ENCODE measurements at regions not wholly inside any gene's neighbourhood (a gene's known extent, or its start where the extent isn't known, plus 50 kb on each side); places are given as distances from the start of the nearest gene placed in this dataset.
"Not testable (repeated sequence)": the region's sequence is repeated elsewhere in the genome, so short reads cannot be mapped to it uniquely, and the experiment has no call there.

- POLR2A ChIA-PET = no interaction called here
- no peaks in the 10 kb centered on the region for H3K9me3 ChIP-seq (ENCODE audit: control insufficient read depth in 2 of 3, low read length in 3 of 3)
- H3K27me3 Mint-ChIP-seq = peaks cover 0 to 4% (median 0%) of the 10 kb centered on the region in 5 donors
- no peak overlapping the region for H3K27ac Mint-ChIP-seq
- no peak overlapping the region for H3K4me3 ChIP-seq (ENCODE audit: low read length)
- H3K36me3 Mint-ChIP-seq = peaks cover 0 to 40% (median 0%) of the 10 kb centered on the region in 5 donors
- DNase-seq (no peak), ATAC-seq (no peak)
- H3K4me1 ChIP-seq (ENCODE audit: control insufficient read depth in 2 of 2, insufficient read depth in 2 of 2, low read length in 2 of 2) = no peaks in the 10 kb centered on the region
- H3K27me3 ChIP-seq (ENCODE audit: control insufficient read depth in 2 of 2, insufficient read depth in 2 of 2, low read length in 2 of 2) = no peaks in the 10 kb centered on the region
- intact Hi-C loops (cut with micrococcal nuclease) = loop anchor here in 1 of 2 donors (1.0 kb wide), 1 partner anchor 11 kb away; no protein-coding TSS in a partner anchor
- H3K9me3 Mint-ChIP-seq = peaks cover 0 to 15% (median 4%) of the 10 kb centered on the region in 11 donors
- no peaks in the 10 kb centered on the region for H3K36me3 ChIP-seq (ENCODE audit: control insufficient read depth in 2 of 3, insufficient read depth in 3 of 3, low read length in 3 of 3)
- no peak overlapping the region for H3K27ac ChIP-seq (ENCODE audit: low read depth, low read length)
- H3K4me3 Mint-ChIP-seq = no peak overlapping the region
- CTCF ChIA-PET = no interaction called here
- H3K4me1 Mint-ChIP-seq = peaks cover 0 to 9% (median 0%) of the 10 kb centered on the region in 7 donors
Measured at GRCh38 chr2:111249806-111250205, 129.1 kb downstream of the BCL2L11 start.

GRCh38 chr2:111250448-111251030 lies 129.8 kb downstream of the BCL2L11 start:
- intact Hi-C loops (cut with micrococcal nuclease) = loop anchor here in 1 of 2 donors (1.0 kb wide), 1 partner anchor 11 kb away; no protein-coding TSS in a partner anchor
- H3K27me3 Mint-ChIP-seq = peaks cover 0 to 4% (median 0%) of the 10 kb centered on the region in 5 donors
- Histone ChIP-seq H3K4me3 (ENCODE audit: low read length) (no peak overlapping the region), H3K27ac (ENCODE audit: low read depth, low read length) (no peak overlapping the region), H3K4me1 (ENCODE audit: control insufficient read depth in 2 of 2, insufficient read depth in 2 of 2, low read length in 2 of 2) (no peaks in the 10 kb centered on the region), H3K27me3 (ENCODE audit: control insufficient read depth in 2 of 2, insufficient read depth in 2 of 2, low read length in 2 of 2) (no peaks in the 10 kb centered on the region), H3K9me3 (ENCODE audit: control insufficient read depth in 2 of 3, low read length in 3 of 3) (no peaks in the 10 kb centered on the region), H3K36me3 (ENCODE audit: control insufficient read depth in 2 of 3, insufficient read depth in 3 of 3, low read length in 3 of 3) (no peaks in the 10 kb centered on the region)
- no peak for DNase-seq
- no peak for ATAC-seq
- CTCF ChIA-PET = no interaction called here
- no peak overlapping the region for H3K27ac Mint-ChIP-seq
- H3K4me3 Mint-ChIP-seq = no peak overlapping the region
- H3K36me3 Mint-ChIP-seq = peaks cover 0 to 39% (median 0%) of the 10 kb centered on the region in 5 donors
- POLR2A ChIA-PET = no interaction called here
- peaks cover 0 to 9% (median 0%) of the 10 kb centered on the region in 7 donors for H3K4me1 Mint-ChIP-seq
- peaks cover 0 to 15% (median 4%) of the 10 kb centered on the region in 11 donors for H3K9me3 Mint-ChIP-seq

GRCh38 chr2:111251711-111252110 lies 131.0 kb downstream of the BCL2L11 start:
- Histone ChIP-seq H3K27me3 (ENCODE audit: control insufficient read depth in 2 of 2, insufficient read depth in 2 of 2, low read length in 2 of 2) (no peaks in the 10 kb centered on the region), H3K36me3 (ENCODE audit: control insufficient read depth in 2 of 3, insufficient read depth in 3 of 3, low read length in 3 of 3) (no peaks in the 10 kb centered on the region), H3K9me3 (ENCODE audit: control insufficient read depth in 2 of 3, low read length in 3 of 3) (no peaks in the 10 kb centered on the region), H3K4me1 (ENCODE audit: control insufficient read depth in 2 of 2, insufficient read depth in 2 of 2, low read length in 2 of 2) (no peaks in the 10 kb centered on the region), H3K4me3 (ENCODE audit: low read length) (no peak overlapping the region), H3K27ac (ENCODE audit: low read depth, low read length) (no peak overlapping the region)
- peaks cover 0 to 9% (median 0%) of the 10 kb centered on the region in 7 donors for H3K4me1 Mint-ChIP-seq
- ATAC-seq (no peak), DNase-seq (no peak)
- peaks cover 0 to 15% (median 4%) of the 10 kb centered on the region in 11 donors for H3K9me3 Mint-ChIP-seq
- peak overlapping the region in 1 of 9 donors; percentile 51 for H3K27ac Mint-ChIP-seq
- H3K4me3 Mint-ChIP-seq = no peak overlapping the region
- ChIA-PET POLR2A (no interaction called here), CTCF (no interaction called here)
- peaks cover 0 to 4% (median 0%) of the 10 kb centered on the region in 5 donors for H3K27me3 Mint-ChIP-seq
- peaks cover 0 to 34% (median 0%) of the 10 kb centered on the region in 5 donors for H3K36me3 Mint-ChIP-seq
- intact Hi-C loops (cut with micrococcal nuclease) = no loop called here

GRCh38 chr2:111252436-111252835 lies 131.7 kb downstream of the BCL2L11 start:
- intact Hi-C loops (cut with micrococcal nuclease) = no loop called here

GRCh38 chr2:111254916-111255315 lies 134.2 kb downstream of the BCL2L11 start:
- H3K27ac ChIP-seq (ENCODE audit: low read depth, low read length); H3K9me3 ChIP-seq (ENCODE audit: control insufficient read depth in 2 of 3, low read length in 3 of 3); DNase-seq; H3K27me3 ChIP-seq (ENCODE audit: control insufficient read depth in 2 of 2, insufficient read depth in 2 of 2, low read length in 2 of 2); H3K27ac Mint-ChIP-seq; H3K36me3 ChIP-seq (ENCODE audit: control insufficient read depth in 2 of 3, insufficient read depth in 3 of 3, low read length in 3 of 3); H3K4me3 ChIP-seq (ENCODE audit: low read length); POLR2A ChIA-PET; H3K4me3 Mint-ChIP-seq; intact Hi-C loops (cut with micrococcal nuclease); ATAC-seq; CTCF ChIA-PET; H3K4me1 ChIP-seq (ENCODE audit: control insufficient read depth in 2 of 2, insufficient read depth in 2 of 2, low read length in 2 of 2); H3K27me3 Mint-ChIP-seq: not testable (repeated sequence)
- Mint-ChIP-seq H3K9me3 (peaks cover 0 to 15% (median 4%) of the 10 kb centered on the region in 11 donors), H3K4me1 (peaks cover 0 to 14% (median 0%) of the 10 kb centered on the region in 7 donors), H3K36me3 (peaks cover 0 to 29% (median 0%) of the 10 kb centered on the region in 5 donors)

More at GRCh38 chr2:111252436-111252835, 131.7 kb downstream of the BCL2L11 start:
- no peak for ATAC-seq
- H3K36me3 Mint-ChIP-seq = peaks cover 0 to 28% (median 0%) of the 10 kb centered on the region in 5 donors
- H3K9me3 ChIP-seq (ENCODE audit: control insufficient read depth in 2 of 3, low read length in 3 of 3) = no peaks in the 10 kb centered on the region
- ChIA-PET CTCF (no interaction called here), POLR2A (no interaction called here)
- H3K27ac ChIP-seq (ENCODE audit: low read depth, low read length) = no peak overlapping the region
- no peaks in the 10 kb centered on the region for H3K4me1 ChIP-seq (ENCODE audit: control insufficient read depth in 2 of 2, insufficient read depth in 2 of 2, low read length in 2 of 2)
- H3K36me3 ChIP-seq (ENCODE audit: control insufficient read depth in 2 of 3, insufficient read depth in 3 of 3, low read length in 3 of 3) = no peaks in the 10 kb centered on the region
- peaks cover 0 to 4% (median 0%) of the 10 kb centered on the region in 5 donors for H3K27me3 Mint-ChIP-seq
- peak overlapping the region in 1 of 9 donors; percentile 43 for H3K27ac Mint-ChIP-seq
- H3K4me3 ChIP-seq (ENCODE audit: low read length) = no peak overlapping the region
- H3K9me3 Mint-ChIP-seq = peaks cover 0 to 15% (median 4%) of the 10 kb centered on the region in 11 donors
- peaks cover 0 to 9% (median 0%) of the 10 kb centered on the region in 7 donors for H3K4me1 Mint-ChIP-seq
- H3K4me3 Mint-ChIP-seq = no peak overlapping the region
- H3K27me3 ChIP-seq (ENCODE audit: control insufficient read depth in 2 of 2, insufficient read depth in 2 of 2, low read length in 2 of 2) = no peaks in the 10 kb centered on the region
- no peak for DNase-seq

- H3K27me3 ChIP-seq (ENCODE audit: control insufficient read depth in 2 of 2, insufficient read depth in 2 of 2, low read length in 2 of 2); H3K9me3 Mint-ChIP-seq; H3K9me3 ChIP-seq (ENCODE audit: control insufficient read depth in 2 of 3, low read length in 3 of 3); H3K36me3 ChIP-seq (ENCODE audit: control insufficient read depth in 2 of 3, insufficient read depth in 3 of 3, low read length in 3 of 3); H3K4me3 Mint-ChIP-seq; CTCF ChIA-PET; H3K4me3 ChIP-seq (ENCODE audit: low read length); H3K27me3 Mint-ChIP-seq; DNase-seq; intact Hi-C loops (cut with micrococcal nuclease); H3K4me1 ChIP-seq (ENCODE audit: control insufficient read depth in 2 of 2, insufficient read depth in 2 of 2, low read length in 2 of 2); ATAC-seq; POLR2A ChIA-PET; H3K27ac Mint-ChIP-seq; H3K27ac ChIP-seq (ENCODE audit: low read depth, low read length): not testable (repeated sequence)
- Mint-ChIP-seq H3K4me1 (peaks cover 0 to 10% (median 0%) of the 10 kb centered on the region in 7 donors), H3K36me3 (peaks cover 0 to 22% (median 0%) of the 10 kb centered on the region in 5 donors)
Measured at GRCh38 chr2:111256628-111257027, 135.9 kb downstream of the BCL2L11 start.

GRCh38 chr2:111257607-111258006 lies 136.9 kb downstream of the BCL2L11 start:
- H3K4me1 Mint-ChIP-seq; H3K27ac ChIP-seq (ENCODE audit: low read depth, low read length); H3K27ac Mint-ChIP-seq; H3K9me3 ChIP-seq (ENCODE audit: control insufficient read depth in 2 of 3, low read length in 3 of 3); H3K9me3 Mint-ChIP-seq; H3K36me3 ChIP-seq (ENCODE audit: control insufficient read depth in 2 of 3, insufficient read depth in 3 of 3, low read length in 3 of 3); H3K4me3 ChIP-seq (ENCODE audit: low read length); DNase-seq; H3K27me3 Mint-ChIP-seq; H3K4me3 Mint-ChIP-seq; POLR2A ChIA-PET; H3K27me3 ChIP-seq (ENCODE audit: control insufficient read depth in 2 of 2, insufficient read depth in 2 of 2, low read length in 2 of 2); ATAC-seq; intact Hi-C loops (cut with micrococcal nuclease); CTCF ChIA-PET; H3K4me1 ChIP-seq (ENCODE audit: control insufficient read depth in 2 of 2, insufficient read depth in 2 of 2, low read length in 2 of 2): not testable (repeated sequence)
- H3K36me3 Mint-ChIP-seq = peaks cover 0 to 12% (median 0%) of the 10 kb centered on the region in 5 donors
